IMR-90 (cell line): ENCODE measurements at regions not wholly inside any gene's neighbourhood (a gene's known extent, or its start where the extent isn't known, plus 50 kb on each side); places are given as distances from the start of the nearest gene placed in this dataset.
"Not testable (repeated sequence)": the region's sequence is repeated elsewhere in the genome, so short reads cannot be mapped to it uniquely, and the experiment has no call there.

Source experiments
- ATAC-seq: fragments of 200-7000 bp; cut with Tn5 transposase; 2 replicates; pipeline ENCODE4 v1.9.1; 2020; ENCODE audit warnings: low read depth, mild to moderate bottlenecking, moderate library complexity
- BruUV-seq: library from RNA; stranded (reverse); fragments of 400-500 nt; replicated peaks from 2 replicates; lab custom pipeline; 2021; lab: Mats Ljungman, UMichigan
- CTCF ChIA-PET: fragments of 300-600 bp; formaldehyde crosslinking; extraction: SDS; loops from one replicate; lab custom pipeline; 2021; ENCODE audit warnings: antibody characterized with exemption; lab: Yijun Ruan, JAX
- POLR2A ChIA-PET: fragments of 300-600 bp; sonication (Branson Sonifier 250); formaldehyde crosslinking; loops from one replicate; lab custom pipeline; 2022; ENCODE audit warnings: antibody characterized with exemption; ENCODE audit not compliant: unreplicated experiment; lab: Charles Lee
- DNase-seq: peaks from one replicate; pipeline ENCODE4 v3.0.0; 2013
- H2AFZ ChIP-seq: replicated peaks from 2 replicates; pipeline ENCODE3; 2013; ENCODE audit warnings: low read length, mild to moderate bottlenecking; ENCODE audit not compliant: poor library complexity
- H2AK5ac ChIP-seq: 2 replicates; pipeline ENCODE4 v1.6.1; 2013; ENCODE audit warnings: low read depth, low read length, inconsistent platforms
- H2AK9ac ChIP-seq: replicated peaks from 2 replicates; pipeline ENCODE3; 2013; ENCODE audit warnings: mild to moderate bottlenecking, low read depth, low read length, moderate library complexity; ENCODE audit not compliant: poor library complexity
- H2BK120ac ChIP-seq: 2 replicates; pipeline ENCODE4 v1.6.1; 2013; ENCODE audit warnings: low read depth, low read length, inconsistent platforms
- H2BK15ac ChIP-seq: 3 replicates; pipeline ENCODE4 v1.6.1; 2013; ENCODE audit warnings: low read depth, low read length, inconsistent platforms
- H2BK20ac ChIP-seq: 2 replicates; pipeline ENCODE4 v1.6.1; 2013; ENCODE audit warnings: low read depth, mild to moderate bottlenecking, inconsistent platforms, low read length, moderate library complexity
- H2BK5ac ChIP-seq: 2 replicates; pipeline ENCODE4 v1.6.1; 2013; ENCODE audit warnings: mild to moderate bottlenecking, low read depth, low read length, inconsistent platforms; ENCODE audit not compliant: poor library complexity, severe bottlenecking
- H3K14ac ChIP-seq: replicated peaks from 2 replicates; pipeline ENCODE4 v1.6.1; 2013; ENCODE audit warnings: low read depth, low read length, inconsistent platforms
- H3K18ac ChIP-seq: 2 replicates; pipeline ENCODE4 v1.6.1; 2013; ENCODE audit warnings: low read depth, low read length, control low read depth
- H3K23ac ChIP-seq: 2 replicates; pipeline ENCODE4 v1.6.1; 2013; ENCODE audit warnings: low read depth, low read length, inconsistent platforms
- H3K27ac ChIP-seq: 2 replicates; pipeline ENCODE4 v1.5.1; 2013; ENCODE audit warnings: mild to moderate bottlenecking, control low read depth, low read length; ENCODE audit not compliant: insufficient read depth
- H3K27me3 ChIP-seq: 2 replicates; pipeline ENCODE4 v1.6.1; 2013; ENCODE audit warnings: low read length; ENCODE audit not compliant: control insufficient read depth, insufficient read depth
- H3K36me3 ChIP-seq: 2 replicates; pipeline ENCODE4 v1.6.1; 2013; ENCODE audit warnings: low read length, mixed read lengths; ENCODE audit not compliant: control insufficient read depth, insufficient read depth
- H3K4ac ChIP-seq: 2 replicates; pipeline ENCODE4 v1.6.1; 2013; ENCODE audit warnings: low read depth, low read length, inconsistent platforms
- H3K4me1 ChIP-seq: 2 replicates; pipeline ENCODE4 v1.6.1; 2013; ENCODE audit warnings: low read length, mixed read lengths; ENCODE audit not compliant: control insufficient read depth, insufficient read depth
- H3K4me2 ChIP-seq: 2 replicates; pipeline ENCODE4 v1.6.1; 2013; ENCODE audit warnings: low read depth, mild to moderate bottlenecking, control low read depth, low read length, moderate library complexity
- H3K4me3 ChIP-seq: 2 replicates; pipeline ENCODE4 v1.5.1; 2013; ENCODE audit warnings: low read depth, mild to moderate bottlenecking, control low read depth, low read length, moderate library complexity; ENCODE audit not compliant: insufficient read depth
- H3K56ac ChIP-seq: 2 replicates; pipeline ENCODE4 v1.6.1; 2013; ENCODE audit warnings: low read length, inconsistent platforms; ENCODE audit not compliant: insufficient read depth; ENCODE audit errors: extremely low read depth
- H3K79me1 ChIP-seq, 2 experiments: 2 replicates each; pipeline ENCODE4 v1.6.1; 2013; ENCODE audit warnings: low read length in 2 of 2, inconsistent platforms in 1 of 2, low read depth in 1 of 2
- H3K9ac ChIP-seq: 2 replicates; pipeline ENCODE4 v1.6.1; 2013; ENCODE audit warnings: low read depth, low read length, control low read depth
- H3K9me1 ChIP-seq: 2 replicates; pipeline ENCODE4 v1.6.1; 2013; ENCODE audit warnings: low read length, inconsistent platforms; ENCODE audit not compliant: insufficient read depth
- H3K9me3 ChIP-seq: 2 replicates; pipeline ENCODE4 v1.6.1; 2013; ENCODE audit warnings: low read length; ENCODE audit not compliant: control insufficient read depth, insufficient read depth
- H4K20me1 ChIP-seq: 2 replicates; pipeline ENCODE4 v1.6.1; 2013; ENCODE audit warnings: low read length, inconsistent platforms; ENCODE audit not compliant: insufficient read depth
- H4K5ac ChIP-seq: 2 replicates; pipeline ENCODE4 v1.6.1; 2013; ENCODE audit warnings: mild to moderate bottlenecking, low read depth, low read length, control low read depth
- H4K8ac ChIP-seq, 2 experiments: 2 replicates each; pipeline ENCODE4 v1.6.1; 2013; ENCODE audit warnings: low read depth in 2 of 2, low read length in 2 of 2, control low read depth in 1 of 2, inconsistent platforms in 1 of 2
- H4K91ac ChIP-seq: 2 replicates; pipeline ENCODE4 v1.6.1; 2013; ENCODE audit warnings: low read depth, low read length, inconsistent platforms; ENCODE audit not compliant: insufficient read depth
- MAFK ChIP-seq: IDR thresholded peaks from 2 replicates; pipeline ENCODE4 v1.6.1; 2012; ENCODE audit warnings: low read depth, low read length, improper control_type of control experiment
- WGBS, 2 experiments: methylation state at CpG; one replicate each; pipeline versions ENCODE4 v1.1.5 to v1.1.7; 2013; ENCODE audit warnings: missing lambda C conversion rate in 2 of 2; ENCODE audit not compliant: insufficient read length in 1 of 2; ENCODE audit errors: extremely low coverage in 2 of 2; 5-methylcytosine and 5-hydroxymethylcytosine counted together
- dilution Hi-C: fragments of 300-500 bp; cut with HindIII; formaldehyde crosslinking; loops from one replicate; pipeline ENCODE4 v1.14.3; 2018; ENCODE audit warnings: low sequenced_read_pairs; ENCODE audit not compliant: unreplicated experiment
- in situ Hi-C: fragments of 300-500 bp; cut with MboI; formaldehyde crosslinking; loops from 3 replicates; pipeline ENCODE4 v1.14.3; 2019; ENCODE audit warnings: low sequenced_read_pairs, inconsistent platforms, mixed read lengths
- intact Hi-C: fragments of 100-400 bp; cut with micrococcal nuclease; formaldehyde crosslinking; loops from 2 replicates; pipeline ENCODE4 v1.10.0; 2022

GRCh38 chr7:125274742-125275141 lies 345.1 kb upstream of the POT1 start:
- CTCF ChIA-PET, result not testable (repeated sequence)

GRCh38 chr7:125264174-125264856 lies 334.7 kb upstream of the POT1 start:
- 80% methylated on average over 6 of the region's 13 CpGs; no CpG with 5 or more reads in 1 of the 2 experiments for WGBS, 2 experiments
- DNase-seq, H3K27me3 ChIP-seq, H2AFZ ChIP-seq, H4K8ac ChIP-seq, BruUV-seq, dilution Hi-C loops, H2BK5ac ChIP-seq, H3K56ac ChIP-seq, H4K20me1 ChIP-seq, H3K9me1 ChIP-seq, intact Hi-C loops, H3K9ac ChIP-seq, in situ Hi-C loops, H3K4me3 ChIP-seq, H3K4ac ChIP-seq, H2BK120ac ChIP-seq, H3K4me1 ChIP-seq, H3K14ac ChIP-seq, H2BK20ac ChIP-seq, CTCF ChIA-PET, H3K36me3 ChIP-seq, H4K5ac ChIP-seq, H3K9me3 ChIP-seq, H3K23ac ChIP-seq, H2AK9ac ChIP-seq, H2BK15ac ChIP-seq, H3K27ac ChIP-seq, ATAC-seq, H3K4me2 ChIP-seq, H3K79me1 ChIP-seq, H2AK5ac ChIP-seq, H3K18ac ChIP-seq, POLR2A ChIA-PET, H4K91ac ChIP-seq: not testable (repeated sequence)

More at GRCh38 chr7:125274742-125275141, 345.1 kb upstream of the POT1 start:
- H3K23ac ChIP-seq, in situ Hi-C loops, H2AK9ac ChIP-seq, H3K9me1 ChIP-seq, dilution Hi-C loops, H2BK20ac ChIP-seq, H3K27ac ChIP-seq, H3K36me3 ChIP-seq, H4K91ac ChIP-seq, H3K4me2 ChIP-seq, intact Hi-C loops, H3K4me1 ChIP-seq, H2BK5ac ChIP-seq, H3K14ac ChIP-seq, H3K56ac ChIP-seq, H4K8ac ChIP-seq, H3K79me1 ChIP-seq, ATAC-seq, H2BK120ac ChIP-seq, H3K4ac ChIP-seq, POLR2A ChIA-PET, H3K4me3 ChIP-seq, BruUV-seq, DNase-seq, H3K9ac ChIP-seq, H3K18ac ChIP-seq, H2AFZ ChIP-seq, H3K9me3 ChIP-seq, H3K27me3 ChIP-seq, H2BK15ac ChIP-seq, H2AK5ac ChIP-seq, H4K20me1 ChIP-seq, H4K5ac ChIP-seq: not testable (repeated sequence)
- 63% methylated on average over 2 of the region's 6 CpGs; no CpG with 5 or more reads in 1 of the 2 experiments for WGBS, 2 experiments
- peak; percentile 36 for TF ChIP-seq MAFK
